GM12872 (cell line): ENCODE measurements at regions not wholly inside any gene's neighbourhood (a gene's known extent, or its start where the extent isn't known, plus 50 kb on each side); places are given as distances from the start of the nearest gene placed in this dataset.

ENCODE experiments used
- CTCF ChIP-seq: IDR thresholded peaks from 3 replicates; pipeline ENCODE4 v1.5.1; 2011; ENCODE audit warnings: low read depth, mild to moderate bottlenecking, low read length, moderate library complexity; ENCODE audit not compliant: insufficient read depth

- no peak for TF ChIP-seq CTCF
Observed at GRCh38 chr12:9324782-9325181, 116.6 kb upstream of the PZP start.

GRCh38 chr12:9323144-9323681, 115.0 kb upstream of the PZP start:
- TF ChIP-seq CTCF: no peak

GRCh38 chr12:9319842-9320173, 111.6 kb upstream of the PZP start:
- no peak for TF ChIP-seq CTCF

- no peak for TF ChIP-seq CTCF
Observed at GRCh38 chr12:9319044-9319841, 111.0 kb upstream of the PZP start.

GRCh38 chr12:9276990-9277389, 68.8 kb upstream of the PZP start:
- TF ChIP-seq CTCF: no peak

- no peak for TF ChIP-seq CTCF
Observed at GRCh38 chr12:9273276-9273675, 65.1 kb upstream of the PZP start.

GRCh38 chr12:9271875-9272274, 63.7 kb upstream of the PZP start:
- TF ChIP-seq CTCF: no peak
